ENCODE measurements at regions not wholly inside any gene's neighbourhood (a gene's known extent, or its start where the extent isn't known, plus 50 kb on each side); places are given as distances from the start of the nearest gene placed in this dataset.

DNA sequence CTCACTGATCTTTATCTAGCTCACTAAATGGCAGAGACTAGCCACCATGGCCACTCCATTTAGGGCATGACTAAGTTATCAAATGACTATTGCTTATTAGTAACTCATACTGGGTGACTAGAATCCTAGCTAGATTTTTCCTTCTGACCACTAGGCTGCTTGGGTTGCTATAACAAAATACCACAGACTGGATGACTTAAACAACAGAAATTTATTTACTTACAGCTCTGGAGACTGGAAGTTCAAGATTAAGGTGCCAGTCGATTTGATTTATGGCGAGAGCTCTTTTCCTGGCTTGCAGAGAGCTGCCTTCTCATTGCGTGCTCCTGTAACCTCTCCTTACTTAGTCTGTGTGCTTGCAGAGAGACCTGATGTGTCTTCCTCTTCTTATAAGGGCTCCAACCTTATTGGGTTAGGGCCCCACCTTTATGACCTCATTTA lies 55.0 kb upstream of the APC start (continued):
- TF ChIP-seq BRD4 (IDR thresholded peaks at IDR 0.05) (no peak), TAL1 (IDR thresholded peaks at IDR 0.05) (peak; percentile 47; the same call in 1 of the 2 replicates), TRIM24 (IDR thresholded peaks at IDR 0.05) (peak in 1 of 2 experiments; percentile 57; a peak in 1 of 4 replicates), ZNF407 (IDR thresholded peaks at IDR 0.05; ENCODE audit: low read depth) (no peak), RBFOX2 (IDR thresholded peaks at IDR 0.05; ENCODE audit: low read depth, low read length) (no peak), PRPF4 (IDR thresholded peaks at IDR 0.05; ENCODE audit: insufficient read depth, low read depth, low read length, poor library complexity, severe bottlenecking) (no peak), PREB (CRISPR knock-in tag; IDR thresholded peaks at IDR 0.05) (no peak), HLTF (IDR thresholded peaks at IDR 0.05) (no peak), HNRNPUL1 (IDR thresholded peaks at IDR 0.05; ENCODE audit: low read length) (no peak), SETDB1 (IDR thresholded peaks at IDR 0.05; ENCODE audit: low read length) (no peak), NRF1 (conservative IDR thresholded peaks at IDR 0.05 in 1 of 2, IDR thresholded peaks at IDR 0.05 in 1 of 2) (no peak), BCL6 (CRISPR knock-in tag; IDR thresholded peaks at IDR 0.05) (no peak), ZBTB49 (CRISPR knock-in tag; IDR thresholded peaks at IDR 0.05; ENCODE audit: borderline replicate concordance) (no peak)
- TF ChIP-seq, protein P1, sequence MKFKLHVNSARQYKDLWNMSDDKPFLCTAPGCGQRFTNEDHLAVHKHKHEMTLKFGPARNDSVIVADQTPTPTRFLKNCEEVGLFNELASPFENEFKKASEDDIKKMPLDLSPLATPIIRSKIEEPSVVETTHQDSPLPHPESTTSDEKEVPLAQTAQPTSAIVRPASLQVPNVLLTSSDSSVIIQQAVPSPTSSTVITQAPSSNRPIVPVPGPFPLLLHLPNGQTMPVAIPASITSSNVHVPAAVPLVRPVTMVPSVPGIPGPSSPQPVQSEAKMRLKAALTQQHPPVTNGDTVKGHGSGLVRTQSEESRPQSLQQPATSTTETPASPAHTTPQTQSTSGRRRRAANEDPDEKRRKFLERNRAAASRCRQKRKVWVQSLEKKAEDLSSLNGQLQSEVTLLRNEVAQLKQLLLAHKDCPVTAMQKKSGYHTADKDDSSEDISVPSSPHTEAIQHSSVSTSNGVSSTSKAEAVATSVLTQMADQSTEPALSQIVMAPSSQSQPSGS (CRISPR knock-in tag; IDR thresholded peaks at IDR 0.05) = no peak
- TF ChIP-seq, protein P2, sequence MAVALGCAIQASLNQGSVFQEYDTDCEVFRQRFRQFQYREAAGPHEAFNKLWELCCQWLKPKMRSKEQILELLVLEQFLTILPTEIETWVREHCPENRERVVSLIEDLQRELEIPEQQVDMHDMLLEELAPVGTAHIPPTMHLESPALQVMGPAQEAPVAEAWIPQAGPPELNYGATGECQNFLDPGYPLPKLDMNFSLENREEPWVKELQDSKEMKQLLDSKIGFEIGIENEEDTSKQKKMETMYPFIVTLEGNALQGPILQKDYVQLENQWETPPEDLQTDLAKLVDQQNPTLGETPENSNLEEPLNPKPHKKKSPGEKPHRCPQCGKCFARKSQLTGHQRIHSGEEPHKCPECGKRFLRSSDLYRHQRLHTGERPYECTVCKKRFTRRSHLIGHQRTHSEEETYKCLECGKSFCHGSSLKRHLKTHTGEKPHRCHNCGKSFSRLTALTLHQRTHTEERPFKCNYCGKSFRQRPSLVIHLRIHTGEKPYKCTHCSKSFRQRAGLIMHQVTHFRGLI (CRISPR knock-in tag; IDR thresholded peaks at IDR 0.05) = no peak
